ENCODE measurements at regions not wholly inside any gene's neighbourhood (a gene's known extent, or its start where the extent isn't known, plus 50 kb on each side); places are given as distances from the start of the nearest gene placed in this dataset.

DNA sequence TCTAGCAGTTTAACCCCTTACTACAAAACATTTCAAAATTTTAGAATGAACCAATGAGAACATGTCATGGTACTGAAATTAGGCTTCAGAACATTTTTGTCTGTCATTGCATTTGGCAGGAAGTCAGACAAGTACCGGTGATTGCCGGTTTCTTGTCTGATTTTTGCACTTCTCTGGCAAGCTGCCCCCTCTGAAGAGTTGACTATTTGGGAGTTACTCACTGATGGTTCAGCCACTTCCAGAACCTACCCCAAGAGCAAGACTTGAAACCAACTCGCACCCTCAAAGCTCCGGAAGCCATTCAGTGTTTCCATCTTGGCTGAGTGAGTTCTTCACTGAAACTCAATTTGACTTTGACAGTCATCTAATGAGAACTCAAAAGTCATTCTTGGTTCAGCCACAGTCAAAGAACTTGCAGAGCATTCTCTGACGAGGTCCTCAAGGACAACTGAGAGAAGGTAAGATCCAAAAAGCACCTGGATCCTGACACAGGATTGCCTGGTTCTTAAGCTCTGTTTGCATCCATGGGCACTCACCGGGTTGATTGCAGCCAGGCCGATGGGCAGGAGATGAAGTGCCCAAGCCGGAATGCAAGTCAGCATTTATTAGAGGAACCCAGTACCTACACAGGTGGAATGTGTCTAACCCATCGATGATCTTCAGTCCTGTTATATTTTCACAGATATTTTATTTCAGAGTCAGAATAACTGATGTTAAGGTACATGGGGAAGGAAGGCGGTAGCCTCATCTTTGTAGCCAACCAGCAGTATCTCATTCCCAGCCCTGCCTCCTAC lies 93.6 kb downstream of the USP22 start:
- no peak for TF ChIP-seq POLR2A (IDR thresholded peaks at IDR 0.05)
- TF ChIP-seq, protein P1, sequence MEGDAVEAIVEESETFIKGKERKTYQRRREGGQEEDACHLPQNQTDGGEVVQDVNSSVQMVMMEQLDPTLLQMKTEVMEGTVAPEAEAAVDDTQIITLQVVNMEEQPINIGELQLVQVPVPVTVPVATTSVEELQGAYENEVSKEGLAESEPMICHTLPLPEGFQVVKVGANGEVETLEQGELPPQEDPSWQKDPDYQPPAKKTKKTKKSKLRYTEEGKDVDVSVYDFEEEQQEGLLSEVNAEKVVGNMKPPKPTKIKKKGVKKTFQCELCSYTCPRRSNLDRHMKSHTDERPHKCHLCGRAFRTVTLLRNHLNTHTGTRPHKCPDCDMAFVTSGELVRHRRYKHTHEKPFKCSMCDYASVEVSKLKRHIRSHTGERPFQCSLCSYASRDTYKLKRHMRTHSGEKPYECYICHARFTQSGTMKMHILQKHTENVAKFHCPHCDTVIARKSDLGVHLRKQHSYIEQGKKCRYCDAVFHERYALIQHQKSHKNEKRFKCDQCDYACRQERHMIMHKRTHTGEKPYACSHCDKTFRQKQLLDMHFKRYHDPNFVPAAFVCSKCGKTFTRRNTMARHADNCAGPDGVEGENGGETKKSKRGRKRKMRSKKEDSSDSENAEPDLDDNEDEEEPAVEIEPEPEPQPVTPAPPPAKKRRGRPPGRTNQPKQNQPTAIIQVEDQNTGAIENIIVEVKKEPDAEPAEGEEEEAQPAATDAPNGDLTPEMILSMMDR (IDR thresholded peaks at IDR 0.05), result no peak
